ENCODE measurements at regions not wholly inside any gene's neighbourhood (a gene's known extent, or its start where the extent isn't known, plus 50 kb on each side); places are given as distances from the start of the nearest gene placed in this dataset.

DNA sequence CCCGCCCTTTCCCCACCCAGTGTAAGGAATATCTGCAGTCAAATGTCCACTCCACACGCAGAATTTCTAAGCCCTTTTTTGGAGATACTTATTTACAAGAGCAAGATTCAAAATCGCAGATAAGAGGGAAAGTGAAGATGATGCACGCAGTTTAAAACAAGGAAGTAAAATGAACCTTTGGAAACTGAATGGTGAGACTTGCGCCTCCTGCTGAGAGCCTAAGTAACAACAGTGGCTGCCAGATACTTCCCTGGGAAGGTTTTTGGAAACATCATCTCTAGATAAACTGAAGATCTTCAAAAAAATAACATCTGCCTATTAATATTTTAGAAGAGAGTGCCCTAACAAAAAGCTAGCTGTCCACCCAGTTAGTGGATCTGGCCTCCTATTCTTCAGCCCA lies 963.1 kb upstream of the FAT3 start:
- Histone ChIP-seq H3K4me1 (ENCODE audit: control insufficient read depth, insufficient read depth, low read depth, low read length) (no peaks in the 10 kb centered on the region), H2BK120ac (ENCODE audit: low read depth, low read length) (no peak overlapping the region), H4K8ac (ENCODE audit: low read length) (no peak overlapping the region), H3K23ac (ENCODE audit: low read length in 2 of 2) (no peak overlapping the region), H2BK15ac (ENCODE audit: low read depth, poor library complexity, severe bottlenecking) (no peak overlapping the region), H2AK5ac (ENCODE audit: low read length, severe bottlenecking) (no peak overlapping the region), H2BK5ac (ENCODE audit: low read depth, low read length, poor library complexity, severe bottlenecking) (no peak overlapping the region), H3K4me3 (ENCODE audit: insufficient read depth in 1 of 2, low read depth in 1 of 2, low read length in 2 of 2) (no peak overlapping the region), H3K27ac (ENCODE audit: low read length, poor library complexity, severe bottlenecking) (no peak overlapping the region), H4K91ac (ENCODE audit: low read length) (no peak overlapping the region), H2AFZ (ENCODE audit: low read depth, low read length) (no peak overlapping the region), H3K18ac (ENCODE audit: low read depth in 1 of 2, low read length in 2 of 2) (no peak overlapping the region), H2BK12ac (ENCODE audit: low read length in 2 of 2) (no peak overlapping the region), H3K36me3 (ENCODE audit: control insufficient read depth in 1 of 2, insufficient read depth in 2 of 2, low read depth in 1 of 2, low read length in 2 of 2) (no peaks in the 10 kb centered on the region), H3K27me3 (ENCODE audit: control insufficient read depth in 1 of 2, insufficient read depth in 1 of 2, low read length in 2 of 2) (no peaks in the 10 kb centered on the region), H3K4me2 (ENCODE audit: low read length, poor library complexity, severe bottlenecking) (no peak overlapping the region), H3K9ac (ENCODE audit: low read length) (no peak overlapping the region), H3K14ac (ENCODE audit: low read length in 2 of 2) (no peak overlapping the region), H3K4ac (ENCODE audit: low read depth in 1 of 2, low read length in 2 of 2) (no peak overlapping the region), H3K79me1 (replicated peaks; ENCODE audit: low read length, poor library complexity, severe bottlenecking) (no peaks in the 10 kb centered on the region), H3K9me3 (ENCODE audit: control insufficient read depth, low read length) (no peaks in the 10 kb centered on the region)
- no peak for DNase-seq
- 53% methylated on average over 3 of the region's 5 CpGs for WGBS

- H3K36me3 ChIP-seq (ENCODE audit: control insufficient read depth in 1 of 2, insufficient read depth in 2 of 2, low read depth in 1 of 2, low read length in 2 of 2), result no peaks in the 10 kb centered on the region
- no peaks in the 10 kb centered on the region for H3K27me3 ChIP-seq (ENCODE audit: control insufficient read depth in 1 of 2, insufficient read depth in 1 of 2, low read length in 2 of 2)
- H3K23ac ChIP-seq (ENCODE audit: low read length in 2 of 2), result no peak overlapping the region
- no peak overlapping the region for H3K4me3 ChIP-seq (ENCODE audit: insufficient read depth in 1 of 2, low read depth in 1 of 2, low read length in 2 of 2)
- no peak overlapping the region for H4K8ac ChIP-seq (ENCODE audit: low read length)
- no peak overlapping the region for H3K9ac ChIP-seq (ENCODE audit: low read length)
- no peak overlapping the region for H3K4me2 ChIP-seq (ENCODE audit: low read length, poor library complexity, severe bottlenecking)
- H3K14ac ChIP-seq (ENCODE audit: low read length in 2 of 2), result no peak overlapping the region
- H3K4me1 ChIP-seq (ENCODE audit: control insufficient read depth, insufficient read depth, low read depth, low read length), result no peaks in the 10 kb centered on the region
- H4K91ac ChIP-seq (ENCODE audit: low read length), result no peak overlapping the region
- no peak overlapping the region for H2BK5ac ChIP-seq (ENCODE audit: low read depth, low read length, poor library complexity, severe bottlenecking)
- H2BK120ac ChIP-seq (ENCODE audit: low read depth, low read length), result no peak overlapping the region
- H2BK12ac ChIP-seq (ENCODE audit: low read length in 2 of 2), result no peak overlapping the region
- WGBS, result 100% methylated on average over 1 of the region's 1 CpG
- no peak overlapping the region for H2AFZ ChIP-seq (ENCODE audit: low read depth, low read length)
- no peak overlapping the region for H3K4ac ChIP-seq (ENCODE audit: low read depth in 1 of 2, low read length in 2 of 2)
- no peak for DNase-seq
- no peak overlapping the region for H2AK5ac ChIP-seq (ENCODE audit: low read length, severe bottlenecking)
- H2BK15ac ChIP-seq (ENCODE audit: low read depth, poor library complexity, severe bottlenecking), result no peak overlapping the region
- no peak overlapping the region for H3K18ac ChIP-seq (ENCODE audit: low read depth in 1 of 2, low read length in 2 of 2)
- H3K27ac ChIP-seq (ENCODE audit: low read length, poor library complexity, severe bottlenecking), result no peak overlapping the region
- H3K9me3 ChIP-seq (ENCODE audit: control insufficient read depth, low read length), result no peaks in the 10 kb centered on the region
- no peaks in the 10 kb centered on the region for H3K79me1 ChIP-seq (replicated peaks; ENCODE audit: low read length, poor library complexity, severe bottlenecking)
Observed at GRCh38 chr11:91258876-91259275, 965.7 kb upstream of the FAT3 start.

- 80% methylated on average over 1 of the region's 1 CpG for WGBS
Observed at GRCh38 chr11:91257667-91258066, 967.0 kb upstream of the FAT3 start.

GRCh38 chr11:91248199-91248807 lies 976.3 kb upstream of the FAT3 start:
- no peaks in the 10 kb centered on the region for H3K79me1 ChIP-seq (replicated peaks; ENCODE audit: low read length, poor library complexity, severe bottlenecking)
- H3K23ac ChIP-seq (ENCODE audit: low read length in 2 of 2), result no peak overlapping the region
- peak; percentile 40 for DNase-seq
- H3K4me2 ChIP-seq (ENCODE audit: low read length, poor library complexity, severe bottlenecking), result no peak overlapping the region
- H3K4ac ChIP-seq (ENCODE audit: low read depth in 1 of 2, low read length in 2 of 2), result no peak overlapping the region
- H3K27me3 ChIP-seq (ENCODE audit: control insufficient read depth in 1 of 2, insufficient read depth in 1 of 2, low read length in 2 of 2), result no peaks in the 10 kb centered on the region
- H2BK5ac ChIP-seq (ENCODE audit: low read depth, low read length, poor library complexity, severe bottlenecking), result no peak overlapping the region
- no peaks in the 10 kb centered on the region for H3K9me3 ChIP-seq (ENCODE audit: control insufficient read depth, low read length)
- no peak overlapping the region for H2BK15ac ChIP-seq (ENCODE audit: low read depth, poor library complexity, severe bottlenecking)
- no CpG with 5 or more reads among the region's 4 CpGs for WGBS
- H2BK12ac ChIP-seq (ENCODE audit: low read length in 2 of 2), result no peak overlapping the region
- no peak overlapping the region for H3K27ac ChIP-seq (ENCODE audit: low read length, poor library complexity, severe bottlenecking)
- H4K8ac ChIP-seq (ENCODE audit: low read length), result no peak overlapping the region
- H3K36me3 ChIP-seq (ENCODE audit: control insufficient read depth in 1 of 2, insufficient read depth in 2 of 2, low read depth in 1 of 2, low read length in 2 of 2), result no peaks in the 10 kb centered on the region
- H3K18ac ChIP-seq (ENCODE audit: low read depth in 1 of 2, low read length in 2 of 2), result no peak overlapping the region
- no peak overlapping the region for H3K4me3 ChIP-seq (ENCODE audit: insufficient read depth in 1 of 2, low read depth in 1 of 2, low read length in 2 of 2)
- H4K91ac ChIP-seq (ENCODE audit: low read length), result no peak overlapping the region
- no peak overlapping the region for H2AK5ac ChIP-seq (ENCODE audit: low read length, severe bottlenecking)
- peaks cover 1% of the 10 kb centered on the region for H3K4me1 ChIP-seq (ENCODE audit: control insufficient read depth, insufficient read depth, low read depth, low read length)
- no peak overlapping the region for H2BK120ac ChIP-seq (ENCODE audit: low read depth, low read length)
- no peak overlapping the region for H3K9ac ChIP-seq (ENCODE audit: low read length)
- H3K14ac ChIP-seq (ENCODE audit: low read length in 2 of 2), result no peak overlapping the region
- no peak overlapping the region for H2AFZ ChIP-seq (ENCODE audit: low read depth, low read length)

More at GRCh38 chr11:91257667-91258066, 967.0 kb upstream of the FAT3 start:
- Histone ChIP-seq H2BK15ac (ENCODE audit: low read depth, poor library complexity, severe bottlenecking) (no peak overlapping the region), H3K4me3 (ENCODE audit: insufficient read depth in 1 of 2, low read depth in 1 of 2, low read length in 2 of 2) (no peak overlapping the region), H3K9me3 (ENCODE audit: control insufficient read depth, low read length) (no peaks in the 10 kb centered on the region), H2AK5ac (ENCODE audit: low read length, severe bottlenecking) (no peak overlapping the region), H4K8ac (ENCODE audit: low read length) (no peak overlapping the region), H3K79me1 (replicated peaks; ENCODE audit: low read length, poor library complexity, severe bottlenecking) (no peaks in the 10 kb centered on the region), H4K91ac (ENCODE audit: low read length) (no peak overlapping the region), H3K18ac (ENCODE audit: low read depth in 1 of 2, low read length in 2 of 2) (no peak overlapping the region), H2BK5ac (ENCODE audit: low read depth, low read length, poor library complexity, severe bottlenecking) (no peak overlapping the region), H3K27ac (ENCODE audit: low read length, poor library complexity, severe bottlenecking) (no peak overlapping the region), H2BK12ac (ENCODE audit: low read length in 2 of 2) (no peak overlapping the region), H3K27me3 (ENCODE audit: control insufficient read depth in 1 of 2, insufficient read depth in 1 of 2, low read length in 2 of 2) (no peaks in the 10 kb centered on the region), H3K4me2 (ENCODE audit: low read length, poor library complexity, severe bottlenecking) (no peak overlapping the region), H3K4me1 (ENCODE audit: control insufficient read depth, insufficient read depth, low read depth, low read length) (no peaks in the 10 kb centered on the region), H3K36me3 (ENCODE audit: control insufficient read depth in 1 of 2, insufficient read depth in 2 of 2, low read depth in 1 of 2, low read length in 2 of 2) (no peaks in the 10 kb centered on the region), H2AFZ (ENCODE audit: low read depth, low read length) (no peak overlapping the region), H3K9ac (ENCODE audit: low read length) (no peak overlapping the region), H3K14ac (ENCODE audit: low read length in 2 of 2) (no peak overlapping the region), H3K4ac (ENCODE audit: low read depth in 1 of 2, low read length in 2 of 2) (no peak overlapping the region), H2BK120ac (ENCODE audit: low read depth, low read length) (no peak overlapping the region), H3K23ac (ENCODE audit: low read length in 2 of 2) (no peak overlapping the region)
- DNase-seq, result no peak

Data from mesenchymal stem cell (in vitro differentiated cells and primary cell).